Endodermal cell (in vitro differentiated cells): ENCODE measurements at regions not wholly inside any gene's neighbourhood (a gene's known extent, or its start where the extent isn't known, plus 50 kb on each side); places are given as distances from the start of the nearest gene placed in this dataset.

Experiments
- DNase-seq: peaks from one replicate; pipeline ENCODE4 v3.0.0-alpha.2; 2017
- H3K27ac ChIP-seq: 2 replicates; pipeline ENCODE4 v1.5.1; 2013; ENCODE audit warnings: mild to moderate bottlenecking, low read depth, low read length, moderate library complexity
- H3K27me3 ChIP-seq: 2 replicates; pipeline ENCODE4 v1.6.1; 2013; ENCODE audit warnings: mild to moderate bottlenecking, low read length, moderate library complexity; ENCODE audit not compliant: insufficient read depth, control insufficient read depth, poor library complexity, severe bottlenecking
- H3K36me3 ChIP-seq: 2 replicates; pipeline ENCODE4 v1.7.0; 2013; ENCODE audit warnings: mild to moderate bottlenecking, low read length, moderate library complexity; ENCODE audit not compliant: control insufficient read depth, insufficient read depth
- H3K4me1 ChIP-seq: one replicate; pipeline ENCODE4 v1.7.0; 2013; ENCODE audit warnings: low read length; ENCODE audit not compliant: control insufficient read depth, insufficient read depth
- H3K4me3 ChIP-seq: 2 replicates; pipeline ENCODE4 v1.5.1; 2013; ENCODE audit warnings: mild to moderate bottlenecking, low read length, moderate library complexity
- H3K9ac ChIP-seq: 2 replicates; pipeline ENCODE4 v1.6.1; 2013; ENCODE audit warnings: mild to moderate bottlenecking, low read length, moderate library complexity; ENCODE audit not compliant: poor library complexity, severe bottlenecking; ENCODE audit errors: extremely low read depth
- H3K9me3 ChIP-seq: 2 replicates; pipeline ENCODE4 v1.6.1; 2013; ENCODE audit warnings: mild to moderate bottlenecking, low read length, moderate library complexity; ENCODE audit not compliant: control insufficient read depth
- H3K27ac Mint-ChIP-seq: 2 replicates; pipeline ENCODE4 v1.8.0; 2020; ENCODE audit warnings: mixed read lengths
- H3K27me3 Mint-ChIP-seq: 2 replicates; pipeline ENCODE4 v1.8.0; 2021; ENCODE audit warnings: mild to moderate bottlenecking, mixed read lengths; ENCODE audit not compliant: insufficient read depth
- H3K36me3 Mint-ChIP-seq: 2 replicates; pipeline ENCODE4 v1.8.0; 2020; ENCODE audit warnings: low read depth, mixed read lengths
- H3K4me1 Mint-ChIP-seq: 2 replicates; pipeline ENCODE4 v1.8.0; 2020; ENCODE audit warnings: mixed read lengths
- H3K4me3 Mint-ChIP-seq: 2 replicates; pipeline ENCODE4 v1.8.0; 2020; ENCODE audit warnings: mild to moderate bottlenecking, moderate library complexity, mixed read lengths
- H3K9me3 Mint-ChIP-seq: 2 replicates; pipeline ENCODE4 v1.8.0; 2020; ENCODE audit warnings: mild to moderate bottlenecking, mixed read lengths
- CTCF ChIP-seq: fragments of 200-600 bp; sonication (generic); conservative IDR thresholded peaks from 2 replicates; pipeline ENCODE4 v1.5.0; 2021; ENCODE audit warnings: antibody characterized with exemption, mild to moderate bottlenecking
- WGBS, 2 experiments: methylation state at CpG; one replicate each; pipeline versions ENCODE4 v1.1.5 to v1.1.7; 2013; ENCODE audit warnings: missing lambda C conversion rate in 2 of 2, mixed read lengths in 1 of 2; ENCODE audit not compliant: insufficient coverage in 1 of 2, insufficient read length in 1 of 2; 5-methylcytosine and 5-hydroxymethylcytosine counted together

- Mint-ChIP-seq H3K9me3 (no peaks in the 10 kb centered on the region), H3K4me3 (no peak overlapping the region), H3K27me3 (no peaks in the 10 kb centered on the region), H3K4me1 (no peaks in the 10 kb centered on the region), H3K36me3 (no peaks in the 10 kb centered on the region), H3K27ac (no peak overlapping the region)
- H3K9ac ChIP-seq, result no peak overlapping the region
- H3K27ac ChIP-seq, result no peak overlapping the region
- H3K27me3 ChIP-seq, result no peaks in the 10 kb centered on the region
- no peaks in the 10 kb centered on the region for H3K9me3 ChIP-seq
- H3K4me3 ChIP-seq, result no peak overlapping the region
- H3K4me1 ChIP-seq, result no peaks in the 10 kb centered on the region
- TF ChIP-seq CTCF, result no peak
- no peak for DNase-seq
- no CpG with 5 or more reads among the region's 1 CpG for WGBS, 2 experiments
- no peaks in the 10 kb centered on the region for H3K36me3 ChIP-seq
Measured at GRCh38 chr2:194915485-194915884, 741.5 kb upstream of the SLC39A10 start.

- Histone ChIP-seq H3K27ac (no peak overlapping the region), H3K9ac (no peak overlapping the region), H3K9me3 (no peaks in the 10 kb centered on the region), H3K27me3 (no peaks in the 10 kb centered on the region), H3K4me3 (no peak overlapping the region), H3K36me3 (no peaks in the 10 kb centered on the region), H3K4me1 (no peaks in the 10 kb centered on the region)
- Mint-ChIP-seq H3K27ac (no peak overlapping the region), H3K9me3 (no peaks in the 10 kb centered on the region), H3K36me3 (no peaks in the 10 kb centered on the region), H3K27me3 (no peaks in the 10 kb centered on the region), H3K4me1 (no peaks in the 10 kb centered on the region), H3K4me3 (no peak overlapping the region)
- no peak for DNase-seq
- no peak for TF ChIP-seq CTCF
- WGBS, 2 experiments, result 87 to 100% methylated on average over 1 to 4 of the region's 4 CpGs
Measured at GRCh38 chr2:194907569-194907968, 749.5 kb upstream of the SLC39A10 start.

GRCh38 chr2:194896871-194897270 is 760.2 kb upstream of the SLC39A10 start:
- no peaks in the 10 kb centered on the region for H3K36me3 Mint-ChIP-seq
- TF ChIP-seq CTCF, result no peak
- Histone ChIP-seq H3K9ac (no peak overlapping the region), H3K36me3 (no peaks in the 10 kb centered on the region), H3K27ac (no peak overlapping the region), H3K9me3 (no peaks in the 10 kb centered on the region), H3K4me3 (no peak overlapping the region), H3K4me1 (no peaks in the 10 kb centered on the region), H3K27me3 (no peaks in the 10 kb centered on the region)
- 78 to 90% methylated on average over 1 of the region's 2 CpGs for WGBS, 2 experiments
- no peak overlapping the region for H3K27ac Mint-ChIP-seq
- H3K4me1 Mint-ChIP-seq, result no peaks in the 10 kb centered on the region
- no peak overlapping the region for H3K4me3 Mint-ChIP-seq
- H3K27me3 Mint-ChIP-seq, result peaks cover 2% of the 10 kb centered on the region
- no peak for DNase-seq
- H3K9me3 Mint-ChIP-seq, result no peaks in the 10 kb centered on the region
